GM12891 (cell line): ENCODE measurements at regions not wholly inside any gene's neighbourhood (a gene's known extent, or its start where the extent isn't known, plus 50 kb on each side); places are given as distances from the start of the nearest gene placed in this dataset.
"Not testable (repeated sequence)": the region's sequence is repeated elsewhere in the genome, so short reads cannot be mapped to it uniquely, and the experiment has no call there.

Source experiments
- DNase-seq: peaks from one replicate; pipeline ENCODE4 v3.0.0; 2011; ENCODE audit warnings: low spot score; ENCODE audit not compliant: insufficient read length
- FAIRE-seq: peaks from 2 replicates; lab custom pipeline; 2011; peaks lifted over from hg19 to GRCh38; lab: Jason Lieb, UNC
- PAX5 ChIP-seq: IDR thresholded peaks from 2 replicates; pipeline ENCODE4 v1.6.1; 2011; ENCODE audit warnings: low read length, moderate library complexity, mild to moderate bottlenecking; ENCODE audit not compliant: insufficient read depth, severe bottlenecking
- POLR2A ChIP-seq: IDR thresholded peaks from 2 replicates; pipeline ENCODE4 v1.6.1; 2011; ENCODE audit warnings: low read depth, low read length, control low read depth
- POLR2AphosphoS5 ChIP-seq: IDR thresholded peaks from 2 replicates; pipeline ENCODE4 v1.6.1; 2011; ENCODE audit warnings: low read depth, low read length, control low read depth
- POU2F2 ChIP-seq: IDR thresholded peaks from 2 replicates; pipeline ENCODE4 v1.6.1; 2011; ENCODE audit warnings: low read depth, mild to moderate bottlenecking, control low read depth, low read length, moderate library complexity
- SPI1 ChIP-seq: IDR thresholded peaks from 2 replicates; pipeline ENCODE4 v1.6.1; 2011; ENCODE audit warnings: low read depth, low read length, control low read depth
- TAF1 ChIP-seq: IDR thresholded peaks from 2 replicates; pipeline ENCODE4 v1.6.1; 2011; ENCODE audit warnings: low read depth, low read length, control low read depth

- FAIRE-seq (no peak), DNase-seq (no peak)
- no peak for TF ChIP-seq POU2F2
- no peak for TF ChIP-seq PAX5
These were observed 1075.9 kb downstream of the ZPLD1 start for GRCh38 chr3:103510760-103511159.

- DNase-seq, result no peak
- TF ChIP-seq POU2F2 (no peak), PAX5 (no peak), TAF1 (no peak), POLR2AphosphoS5 (no peak), SPI1 (no peak), POLR2A (no peak)
- FAIRE-seq, result no peak
These were observed 1077.1 kb downstream of the ZPLD1 start for GRCh38 chr3:103511891-103512290.

GRCh38 chr3:103512595-103512994 lies 1077.8 kb downstream of the ZPLD1 start:
- FAIRE-seq (no peak), DNase-seq (no peak)
- TF ChIP-seq POLR2AphosphoS5 (no peak), TAF1 (no peak), SPI1 (no peak), POLR2A (no peak), PAX5 (no peak), POU2F2 (no peak)

DNA sequence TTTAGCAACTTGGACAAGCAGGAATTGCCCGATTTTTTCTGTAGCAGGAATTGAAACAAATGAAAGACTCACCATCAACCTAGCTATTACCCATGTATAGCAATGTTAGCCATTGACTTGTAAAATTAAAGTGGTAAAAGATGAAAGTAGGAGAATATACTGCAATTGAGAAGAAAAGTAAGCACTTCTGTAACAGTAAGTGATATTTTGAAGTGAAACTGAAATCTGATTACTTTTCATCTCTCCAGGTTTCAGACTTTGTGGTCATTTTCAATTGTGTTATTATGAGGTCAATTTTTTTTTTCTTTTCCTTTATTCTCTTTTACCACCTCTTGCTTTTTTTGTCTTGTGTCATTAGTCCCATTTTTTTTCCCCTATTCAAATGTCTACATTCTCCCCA lies 1078.2 kb downstream of the ZPLD1 start:
- FAIRE-seq (no peak), DNase-seq (no peak)
- TF ChIP-seq SPI1 (no peak), PAX5 (no peak)

DNA sequence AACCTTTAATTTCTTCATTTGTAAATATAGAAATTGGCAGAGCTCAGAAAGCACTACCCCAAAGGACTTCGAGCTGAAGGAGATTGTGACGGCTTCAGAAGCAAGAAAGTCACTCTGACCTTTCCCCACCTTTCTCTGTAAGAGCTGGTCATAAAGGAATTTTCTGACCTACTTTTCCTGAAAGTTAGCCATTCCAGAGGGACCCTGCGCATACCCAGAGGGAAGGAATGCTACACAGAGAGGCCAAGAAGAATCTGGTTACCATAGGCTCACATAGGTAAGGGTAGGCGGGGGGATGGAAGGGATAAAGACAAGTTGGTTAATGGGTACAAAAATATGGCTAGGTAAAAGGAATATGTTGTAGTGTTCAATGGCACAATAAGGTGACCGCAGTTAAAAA lies 1080.3 kb downstream of the ZPLD1 start:
- DNase-seq (no peak), FAIRE-seq (no peak)
- TF ChIP-seq PAX5, result no peak
- no peak for TF ChIP-seq POLR2A
- no peak for TF ChIP-seq POU2F2
- TF ChIP-seq POLR2AphosphoS5, result no peak
- TF ChIP-seq SPI1, result no peak
- no peak for TF ChIP-seq TAF1

GRCh38 chr3:103516950-103517349 lies 1082.1 kb downstream of the ZPLD1 start:
- no peak for FAIRE-seq
- no peak for DNase-seq
- TF ChIP-seq SPI1, result no peak
- TF ChIP-seq POLR2AphosphoS5, result no peak
- TF ChIP-seq POU2F2, result no peak

DNA sequence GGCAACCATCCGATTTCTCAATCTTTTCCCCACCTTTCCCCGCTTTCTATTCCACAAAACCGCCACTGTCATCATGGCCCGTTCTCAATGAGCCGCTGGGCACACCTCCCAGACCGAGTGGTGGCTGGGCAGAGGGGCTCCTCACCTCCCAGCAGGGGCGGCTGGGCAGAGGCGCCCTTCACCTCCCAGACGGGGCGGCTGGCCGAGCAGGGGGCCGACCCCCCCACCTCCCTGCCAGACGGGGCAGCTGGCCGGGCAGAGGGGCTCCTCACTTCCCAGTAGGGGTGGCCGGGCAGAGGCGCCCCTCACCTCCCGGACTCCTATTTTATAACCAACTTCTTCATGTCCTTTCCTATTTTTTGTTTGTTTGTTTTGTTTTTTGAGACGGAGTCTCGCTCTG lies 1096.5 kb downstream of the ZPLD1 start:
- DNase-seq, FAIRE-seq: not testable (repeated sequence)

- TF ChIP-seq POU2F2 (no peak), TAF1 (no peak), PAX5 (no peak), POLR2AphosphoS5 (no peak), POLR2A (no peak), SPI1 (no peak)
These were observed 1098.2 kb downstream of the ZPLD1 start for GRCh38 chr3:103532986-103533385.

GRCh38 chr3:103554451-103554850 lies 1119.6 kb downstream of the ZPLD1 start:
- no peak for DNase-seq
- no peak for FAIRE-seq
- no peak for TF ChIP-seq SPI1
- no peak for TF ChIP-seq PAX5
- TF ChIP-seq POLR2AphosphoS5, result no peak
- no peak for TF ChIP-seq POU2F2
- TF ChIP-seq POLR2A, result no peak
- TF ChIP-seq TAF1, result no peak

More at GRCh38 chr3:103532986-103533385, 1098.2 kb downstream of the ZPLD1 start:
- no peak for DNase-seq
- no peak for FAIRE-seq

GRCh38 chr3:103564116-103564515 lies 1129.3 kb downstream of the ZPLD1 start:
- not testable (repeated sequence) for DNase-seq, FAIRE-seq

- no peak for TF ChIP-seq TAF1
- no peak for TF ChIP-seq POLR2AphosphoS5
- no peak for TF ChIP-seq SPI1
- TF ChIP-seq POLR2A, result no peak
- no peak for TF ChIP-seq PAX5
- no peak for TF ChIP-seq POU2F2
- no peak for FAIRE-seq
- no peak for DNase-seq
These were observed 1151.0 kb downstream of the ZPLD1 start for GRCh38 chr3:103585809-103586208.

GRCh38 chr3:103589770-103590169 lies 1155.0 kb downstream of the ZPLD1 start:
- no peak for TF ChIP-seq SPI1
- no peak for TF ChIP-seq PAX5
- TF ChIP-seq POU2F2, result no peak
- no peak for TF ChIP-seq TAF1
- no peak for TF ChIP-seq POLR2A
- TF ChIP-seq POLR2AphosphoS5, result no peak
- FAIRE-seq (no peak), DNase-seq (no peak)
